Suprapubic skin (tissue), 4 donors: ENCODE measurements at regions not wholly inside any gene's neighbourhood (a gene's known extent, or its start where the extent isn't known, plus 50 kb on each side); places are given as distances from the start of the nearest gene placed in this dataset.

Experiments
- DNase-seq, 2 donors: peaks; one replicate each; pipeline ENCODE4 v3.0.0-alpha.2; 2019; ENCODE audit warnings: low spot score in 2 of 2
- H3K27ac ChIP-seq: fragments of 200-600 bp; sonication (generic); one replicate; pipeline ENCODE4 v1.5.1; 2019
- H3K27me3 ChIP-seq: fragments of 200-600 bp; sonication (generic); one replicate; pipeline ENCODE4 v1.5.1; 2019
- H3K36me3 ChIP-seq: fragments of 200-600 bp; sonication (generic); one replicate; pipeline ENCODE4 v1.5.1; 2019
- H3K4me1 ChIP-seq: fragments of 200-600 bp; sonication (generic); one replicate; pipeline ENCODE4 v1.5.1; 2019
- H3K4me3 ChIP-seq: fragments of 200-600 bp; sonication (generic); one replicate; pipeline ENCODE4 v1.5.1; 2019; ENCODE audit warnings: mild to moderate bottlenecking
- H3K9me3 ChIP-seq: fragments of 200-600 bp; sonication (generic); one replicate; pipeline ENCODE4 v1.5.1; 2019
- EP300 ChIP-seq: sonication (generic); formaldehyde crosslinking; IDR thresholded peaks from one replicate; pipeline ENCODE4 v1.6.1; 2017; ENCODE audit warnings: antibody characterized with exemption
- POLR2A ChIP-seq, 2 donors: fragments of 450-650 bp; IDR thresholded peaks; one replicate each; pipeline ENCODE4 v1.6.1; 2017; ENCODE audit warnings: antibody characterized with exemption in 2 of 2, mild to moderate bottlenecking in 2 of 2, moderate library complexity in 2 of 2
- POLR2AphosphoS5 ChIP-seq, 3 donors: sonication (generic); formaldehyde crosslinking; IDR thresholded peaks; one replicate each; pipeline ENCODE4 v1.6.1; 2017; ENCODE audit warnings: antibody characterized with exemption in 3 of 3
- WGBS: methylation state at CpG from one replicate; pipeline ENCODE4 v1.1.5; 2018; 5-methylcytosine and 5-hydroxymethylcytosine counted together
- TF ChIP-seq, protein P1 (sequence below), 2 donors: fragments of 200-600 bp in 1 of 2; fragments of 450-650 bp in 1 of 2; sonication (generic) in 1 of 2; IDR thresholded peaks; one replicate each; pipeline ENCODE4 v1.5.1; 2016 to 2019; ENCODE audit warnings: antibody characterized with exemption in 2 of 2, mild to moderate bottlenecking in 1 of 2, moderate library complexity in 1 of 2

DNA sequence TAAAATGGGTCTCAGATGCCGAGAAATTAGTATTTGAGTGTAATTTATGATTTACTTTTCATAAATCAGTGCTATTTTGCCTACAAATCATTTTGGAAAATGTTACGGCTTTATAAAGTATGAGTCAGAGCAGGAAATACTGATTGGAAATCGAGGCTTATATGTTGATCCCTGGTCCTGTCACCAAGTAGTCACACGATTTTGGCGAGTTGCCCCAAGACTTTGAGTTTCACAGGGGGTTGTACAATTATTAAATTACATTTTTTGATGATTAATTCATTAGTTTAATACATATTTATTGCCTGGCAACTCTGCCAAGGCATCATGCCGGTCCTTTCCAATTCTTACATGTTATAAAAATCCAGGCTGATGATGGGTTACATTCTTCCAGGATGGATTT, 443.9 kb upstream of the KLF4 start:
- Histone ChIP-seq H3K4me1 (peaks cover 18% of the 10 kb centered on the region), H3K27ac (no peak overlapping the region), H3K27me3 (no peaks in the 10 kb centered on the region), H3K36me3 (no peaks in the 10 kb centered on the region), H3K9me3 (no peaks in the 10 kb centered on the region), H3K4me3 (no peak overlapping the region)
- whole genome bisulfite sequencing: 39% methylated on average over 6 of the region's 6 CpGs
- TF ChIP-seq POLR2AphosphoS5 (IDR thresholded peaks at IDR 0.05): no peak
- no peak for TF ChIP-seq EP300
- TF ChIP-seq, protein P1, sequence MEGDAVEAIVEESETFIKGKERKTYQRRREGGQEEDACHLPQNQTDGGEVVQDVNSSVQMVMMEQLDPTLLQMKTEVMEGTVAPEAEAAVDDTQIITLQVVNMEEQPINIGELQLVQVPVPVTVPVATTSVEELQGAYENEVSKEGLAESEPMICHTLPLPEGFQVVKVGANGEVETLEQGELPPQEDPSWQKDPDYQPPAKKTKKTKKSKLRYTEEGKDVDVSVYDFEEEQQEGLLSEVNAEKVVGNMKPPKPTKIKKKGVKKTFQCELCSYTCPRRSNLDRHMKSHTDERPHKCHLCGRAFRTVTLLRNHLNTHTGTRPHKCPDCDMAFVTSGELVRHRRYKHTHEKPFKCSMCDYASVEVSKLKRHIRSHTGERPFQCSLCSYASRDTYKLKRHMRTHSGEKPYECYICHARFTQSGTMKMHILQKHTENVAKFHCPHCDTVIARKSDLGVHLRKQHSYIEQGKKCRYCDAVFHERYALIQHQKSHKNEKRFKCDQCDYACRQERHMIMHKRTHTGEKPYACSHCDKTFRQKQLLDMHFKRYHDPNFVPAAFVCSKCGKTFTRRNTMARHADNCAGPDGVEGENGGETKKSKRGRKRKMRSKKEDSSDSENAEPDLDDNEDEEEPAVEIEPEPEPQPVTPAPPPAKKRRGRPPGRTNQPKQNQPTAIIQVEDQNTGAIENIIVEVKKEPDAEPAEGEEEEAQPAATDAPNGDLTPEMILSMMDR (IDR thresholded peaks at IDR 0.05): no peak
- TF ChIP-seq POLR2A (IDR thresholded peaks at IDR 0.05): no peak
- DNase-seq: no peak

DNA sequence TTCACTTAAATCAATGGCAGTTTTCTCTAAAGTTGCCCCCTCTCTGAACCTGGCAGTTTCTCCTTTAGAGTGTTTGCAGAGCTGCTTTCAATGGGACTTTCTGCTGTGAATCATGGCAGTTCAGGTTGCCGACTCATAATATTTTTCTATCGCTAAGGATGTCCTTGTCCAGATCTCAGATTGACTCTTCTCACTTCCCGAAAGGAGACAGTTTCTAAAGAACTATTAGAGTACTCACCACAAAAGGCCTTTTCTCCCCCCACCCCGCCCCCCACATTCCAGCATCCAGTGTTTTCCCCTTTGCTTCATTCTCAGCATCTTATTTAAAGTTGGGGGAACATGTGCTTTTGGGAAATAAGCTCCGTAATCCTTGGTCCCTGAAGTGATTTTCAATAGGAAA, 443.5 kb upstream of the KLF4 start:
- no peak overlapping the region for H3K4me3 ChIP-seq
- H3K4me1 ChIP-seq: peaks cover 18% of the 10 kb centered on the region
- 40% methylated on average over 5 of the region's 5 CpGs for WGBS
- no peak for DNase-seq
- H3K27me3 ChIP-seq: no peaks in the 10 kb centered on the region
- H3K36me3 ChIP-seq: no peaks in the 10 kb centered on the region
- no peaks in the 10 kb centered on the region for H3K9me3 ChIP-seq
- TF ChIP-seq, protein P1 (IDR thresholded peaks at IDR 0.05): peak in 1 of 2 donors; percentile 1
- no peak for TF ChIP-seq POLR2A (IDR thresholded peaks at IDR 0.05)
- no peak overlapping the region for H3K27ac ChIP-seq

DNA sequence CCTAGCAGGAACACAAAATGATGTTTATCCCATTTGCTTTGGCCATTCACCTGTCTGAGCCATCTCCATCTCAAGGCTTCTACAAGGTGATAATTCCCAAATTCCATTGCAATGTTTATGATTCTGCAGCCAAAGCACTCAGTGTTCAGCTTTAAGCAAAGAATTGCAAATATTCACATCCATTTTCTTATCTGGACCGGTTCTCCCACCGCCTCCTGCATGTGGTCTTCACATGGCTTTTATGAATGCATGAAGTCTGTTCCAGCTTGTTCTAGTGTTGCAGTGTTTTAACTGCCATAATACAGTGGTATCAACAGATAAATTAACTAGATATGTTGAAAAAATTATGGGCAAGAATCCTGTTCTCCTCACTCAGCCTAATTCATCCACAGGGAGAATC, 443.0 kb upstream of the KLF4 start:
- Histone ChIP-seq H3K27ac (no peak overlapping the region), H3K4me1 (peaks cover 18% of the 10 kb centered on the region), H3K4me3 (no peak overlapping the region), H3K36me3 (no peaks in the 10 kb centered on the region), H3K9me3 (no peaks in the 10 kb centered on the region), H3K27me3 (no peaks in the 10 kb centered on the region)
- DNase-seq: no peak
- no peak for TF ChIP-seq EP300
- TF ChIP-seq, protein P1 (IDR thresholded peaks at IDR 0.05): no peak
- TF ChIP-seq POLR2A (IDR thresholded peaks at IDR 0.05): no peak
- no peak for TF ChIP-seq POLR2AphosphoS5 (IDR thresholded peaks at IDR 0.05)
- WGBS: 65% methylated on average over 2 of the region's 2 CpGs

DNA sequence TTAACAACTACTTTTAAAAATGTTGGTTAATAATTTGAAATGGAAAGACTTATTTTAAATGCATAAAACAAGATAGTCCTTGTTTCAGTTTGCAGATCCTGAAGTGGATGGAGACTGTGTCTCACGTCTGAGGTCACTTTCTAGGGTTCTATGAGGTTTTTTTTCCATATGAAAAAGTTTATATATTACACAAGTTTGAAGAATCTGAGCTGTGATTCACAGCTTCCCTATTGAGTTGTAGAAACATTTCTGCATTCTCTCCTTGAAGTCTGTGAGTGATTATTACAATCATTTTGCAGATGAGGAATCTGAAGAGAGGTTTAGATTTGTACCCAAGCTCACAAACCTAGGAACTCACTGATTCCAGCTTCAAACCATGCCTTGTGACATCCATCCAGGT, 442.5 kb upstream of the KLF4 start:
- no peak overlapping the region for H3K4me3 ChIP-seq
- WGBS: 61% methylated on average over 1 of the region's 1 CpG
- TF ChIP-seq EP300 (no peak), POLR2AphosphoS5 (IDR thresholded peaks at IDR 0.05) (no peak), POLR2A (IDR thresholded peaks at IDR 0.05) (no peak)
- TF ChIP-seq, protein P1 (IDR thresholded peaks at IDR 0.05): no peak
- no peaks in the 10 kb centered on the region for H3K9me3 ChIP-seq
- peaks cover 18% of the 10 kb centered on the region for H3K4me1 ChIP-seq
- no peaks in the 10 kb centered on the region for H3K27me3 ChIP-seq
- no peaks in the 10 kb centered on the region for H3K36me3 ChIP-seq
- no peak for DNase-seq
- no peak overlapping the region for H3K27ac ChIP-seq

DNA sequence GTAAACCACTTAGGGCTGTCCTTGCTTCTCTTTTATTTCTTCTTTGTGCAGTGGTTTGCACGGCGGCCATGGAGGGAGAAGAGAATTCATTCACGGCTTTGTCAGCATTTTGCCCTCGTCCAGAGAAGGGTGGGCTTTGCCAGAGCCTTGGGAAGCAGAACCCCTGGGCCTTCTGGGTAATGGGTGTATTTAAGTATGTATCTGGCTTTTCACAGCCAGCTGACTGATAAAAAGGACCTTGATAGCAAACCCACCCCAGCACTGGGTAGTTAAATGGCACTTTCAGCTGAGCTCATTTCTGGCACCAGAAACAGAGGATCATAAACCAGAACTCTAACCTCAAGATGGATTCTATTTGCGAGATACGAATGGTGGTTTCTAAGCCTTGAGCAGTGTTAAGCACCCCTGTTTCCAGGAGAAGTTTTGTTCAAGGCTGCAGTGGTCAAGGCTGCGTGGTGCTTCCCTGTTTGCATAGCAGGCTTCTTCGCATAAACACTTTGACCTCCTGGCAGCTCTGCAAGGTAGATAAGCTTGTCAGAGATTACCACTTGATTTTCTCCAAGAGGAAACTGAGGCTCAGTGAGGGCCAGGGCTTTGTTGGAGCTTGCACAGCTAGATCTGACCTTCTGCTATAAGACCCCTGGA, 441.6 kb upstream of the KLF4 start:
- no peak for DNase-seq
- H3K4me3 ChIP-seq: no peak overlapping the region
- peaks cover 18% of the 10 kb centered on the region for H3K4me1 ChIP-seq
- 95% methylated on average over 8 of the region's 8 CpGs for WGBS
- no peak overlapping the region for H3K27ac ChIP-seq
- TF ChIP-seq POLR2A (IDR thresholded peaks at IDR 0.05) (no peak), EP300 (no peak), POLR2AphosphoS5 (IDR thresholded peaks at IDR 0.05) (no peak)
- TF ChIP-seq, protein P1 (IDR thresholded peaks at IDR 0.05): no peak
- no peaks in the 10 kb centered on the region for H3K36me3 ChIP-seq
- no peaks in the 10 kb centered on the region for H3K9me3 ChIP-seq
- H3K27me3 ChIP-seq: no peaks in the 10 kb centered on the region
